ENCODE measurements at regions not wholly inside any gene's neighbourhood (a gene's known extent, or its start where the extent isn't known, plus 50 kb on each side); places are given as distances from the start of the nearest gene placed in this dataset.

DNA sequence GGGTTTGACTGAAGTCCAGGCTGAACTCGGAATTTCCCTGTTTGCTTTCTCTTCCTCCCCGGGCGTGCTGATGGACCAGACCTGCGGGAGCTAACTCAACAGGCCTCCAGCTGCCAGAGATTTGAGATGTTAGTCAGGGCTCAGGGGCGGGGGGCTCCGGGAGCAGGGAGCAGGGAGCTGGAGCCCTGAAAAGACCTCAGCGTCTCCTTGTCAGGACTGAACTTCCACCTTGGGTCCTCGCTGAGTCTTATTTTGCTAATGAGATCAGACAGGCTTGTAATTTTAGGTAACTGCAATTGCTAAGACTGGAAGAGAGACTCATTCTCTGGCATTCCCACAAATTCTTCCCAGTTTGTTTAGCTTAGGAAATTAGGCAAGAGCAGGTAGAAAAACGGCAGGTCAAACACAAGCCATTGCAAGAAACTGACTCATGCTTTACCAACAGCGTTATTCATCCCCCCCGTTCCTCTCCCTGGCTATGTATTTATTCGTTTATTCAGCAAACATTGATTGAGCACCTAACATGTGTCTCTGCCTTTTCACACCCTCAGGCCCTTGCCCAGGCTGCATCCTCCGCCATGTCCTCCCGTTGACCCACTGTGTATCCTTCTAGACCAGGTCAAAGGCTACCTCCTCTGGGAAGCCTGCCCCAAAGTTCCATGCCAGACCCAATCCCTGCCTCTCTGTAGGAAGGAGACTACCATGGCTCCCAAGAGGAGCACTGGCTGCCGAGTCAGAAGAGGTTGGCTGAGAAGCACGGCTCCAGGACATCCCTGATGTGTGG, 80.4 kb upstream of the DIO3 start:
- peaks cover 0 to 2% of the 10 kb centered on the region in 2 donors for H3K4me1 ChIP-seq (ENCODE audit: control insufficient read depth in 1 of 2, insufficient read depth in 2 of 2, low read length in 2 of 2)
- intact Hi-C loops (cut with micrococcal nuclease): no loop called here
- Mint-ChIP-seq H3K4me1 (peaks cover 4% of the 10 kb centered on the region), H3K4me3 (no peak overlapping the region), H3K27ac (no peak overlapping the region), H3K9me3 (peaks cover 3 to 17% (median 9%) of the 10 kb centered on the region in 7 donors), H3K36me3 (no peaks in the 10 kb centered on the region), H3K27me3 (ENCODE audit: low read depth in 3 of 3) (peaks cover 3 to 14% (median 12%) of the 10 kb centered on the region in 3 donors)
- peaks cover 4 to 6% of the 10 kb centered on the region in 2 donors for H3K9me3 ChIP-seq (replicated peaks in 1 of 2; ENCODE audit: control insufficient read depth in 1 of 2, insufficient read depth in 1 of 2, low read length in 2 of 2)
- no peak overlapping the region for H3K4me3 ChIP-seq (replicated peaks in 1 of 3; ENCODE audit: low read depth in 2 of 3, low read length in 3 of 3)
- no peak overlapping the region for H3K4me2 ChIP-seq (replicated peaks; ENCODE audit: extremely low read depth, low read length, poor library complexity, severe bottlenecking)
- TF ChIP-seq, protein P1, sequence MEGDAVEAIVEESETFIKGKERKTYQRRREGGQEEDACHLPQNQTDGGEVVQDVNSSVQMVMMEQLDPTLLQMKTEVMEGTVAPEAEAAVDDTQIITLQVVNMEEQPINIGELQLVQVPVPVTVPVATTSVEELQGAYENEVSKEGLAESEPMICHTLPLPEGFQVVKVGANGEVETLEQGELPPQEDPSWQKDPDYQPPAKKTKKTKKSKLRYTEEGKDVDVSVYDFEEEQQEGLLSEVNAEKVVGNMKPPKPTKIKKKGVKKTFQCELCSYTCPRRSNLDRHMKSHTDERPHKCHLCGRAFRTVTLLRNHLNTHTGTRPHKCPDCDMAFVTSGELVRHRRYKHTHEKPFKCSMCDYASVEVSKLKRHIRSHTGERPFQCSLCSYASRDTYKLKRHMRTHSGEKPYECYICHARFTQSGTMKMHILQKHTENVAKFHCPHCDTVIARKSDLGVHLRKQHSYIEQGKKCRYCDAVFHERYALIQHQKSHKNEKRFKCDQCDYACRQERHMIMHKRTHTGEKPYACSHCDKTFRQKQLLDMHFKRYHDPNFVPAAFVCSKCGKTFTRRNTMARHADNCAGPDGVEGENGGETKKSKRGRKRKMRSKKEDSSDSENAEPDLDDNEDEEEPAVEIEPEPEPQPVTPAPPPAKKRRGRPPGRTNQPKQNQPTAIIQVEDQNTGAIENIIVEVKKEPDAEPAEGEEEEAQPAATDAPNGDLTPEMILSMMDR (IDR thresholded peaks at IDR 0.05): no peak
- peaks cover 0 to 4% of the 10 kb centered on the region in 2 donors for H3K27me3 ChIP-seq (ENCODE audit: control insufficient read depth in 2 of 2, insufficient read depth in 2 of 2, low read length in 2 of 2)
- H4K20me1 ChIP-seq (ENCODE audit: insufficient read depth, low read length): no peaks in the 10 kb centered on the region
- no peak overlapping the region for H3K27ac ChIP-seq (ENCODE audit: low read depth in 1 of 2, low read length in 2 of 2)
- H3K79me2 ChIP-seq (ENCODE audit: insufficient read depth, low read length): no peaks in the 10 kb centered on the region
- WGBS (ENCODE audit: insufficient coverage): 78% methylated on average over 15 of the region's 16 CpGs
- H3K9ac ChIP-seq (ENCODE audit: insufficient read depth, low read length, poor library complexity, severe bottlenecking): no peak overlapping the region
- H3K36me3 ChIP-seq (replicated peaks in 1 of 2; ENCODE audit: control insufficient read depth in 1 of 2, insufficient read depth in 2 of 2, low read length in 2 of 2): no peaks in the 10 kb centered on the region
- DNase-seq: no peak
- H2AFZ ChIP-seq (ENCODE audit: insufficient read depth, low read depth, low read length, poor library complexity, severe bottlenecking): no peak overlapping the region

- H3K36me3 Mint-ChIP-seq: no peaks in the 10 kb centered on the region
- no peak overlapping the region for H3K27ac Mint-ChIP-seq
- no peak overlapping the region for H3K9ac ChIP-seq (ENCODE audit: insufficient read depth, low read length, poor library complexity, severe bottlenecking)
- no peaks in the 10 kb centered on the region for H3K36me3 ChIP-seq (replicated peaks in 1 of 2; ENCODE audit: control insufficient read depth in 1 of 2, insufficient read depth in 2 of 2, low read length in 2 of 2)
- no peak overlapping the region for H2AFZ ChIP-seq (ENCODE audit: insufficient read depth, low read depth, low read length, poor library complexity, severe bottlenecking)
- H3K27me3 Mint-ChIP-seq (ENCODE audit: low read depth in 3 of 3): peaks cover 3 to 13% (median 10%) of the 10 kb centered on the region in 3 donors
- peaks cover 3 to 18% (median 9%) of the 10 kb centered on the region in 7 donors for H3K9me3 Mint-ChIP-seq
- no peaks in the 10 kb centered on the region for H3K4me1 ChIP-seq (ENCODE audit: control insufficient read depth in 1 of 2, insufficient read depth in 2 of 2, low read length in 2 of 2)
- H3K79me2 ChIP-seq (ENCODE audit: insufficient read depth, low read length): no peaks in the 10 kb centered on the region
- H4K20me1 ChIP-seq (ENCODE audit: insufficient read depth, low read length): no peaks in the 10 kb centered on the region
- intact Hi-C loops (cut with micrococcal nuclease): no loop called here
- no peak overlapping the region for H3K4me3 Mint-ChIP-seq
- no peak for DNase-seq
- no peak overlapping the region for H3K27ac ChIP-seq (ENCODE audit: low read depth in 1 of 2, low read length in 2 of 2)
- no peaks in the 10 kb centered on the region for H3K4me1 Mint-ChIP-seq
- 87% methylated on average over 3 of the region's 5 CpGs for WGBS (ENCODE audit: insufficient coverage)
- peaks cover 6% of the 10 kb centered on the region in 2 donors for H3K9me3 ChIP-seq (replicated peaks in 1 of 2; ENCODE audit: control insufficient read depth in 1 of 2, insufficient read depth in 1 of 2, low read length in 2 of 2)
- peaks cover 0 to 4% of the 10 kb centered on the region in 2 donors for H3K27me3 ChIP-seq (ENCODE audit: control insufficient read depth in 2 of 2, insufficient read depth in 2 of 2, low read length in 2 of 2)
- TF ChIP-seq, protein P1 (IDR thresholded peaks at IDR 0.05): no peak
- H3K4me3 ChIP-seq (replicated peaks in 1 of 3; ENCODE audit: low read depth in 2 of 3, low read length in 3 of 3): no peak overlapping the region
- H3K4me2 ChIP-seq (replicated peaks; ENCODE audit: extremely low read depth, low read length, poor library complexity, severe bottlenecking): no peak overlapping the region
These were observed 79.7 kb upstream of the DIO3 start for GRCh38 chr14:101481557-101481956.

Data from CD14-positive monocyte (primary cell).